Osteocyte (in vitro differentiated cells): ENCODE measurements at regions not wholly inside any gene's neighbourhood (a gene's known extent, or its start where the extent isn't known, plus 50 kb on each side); places are given as distances from the start of the nearest gene placed in this dataset.

Experiments used
- DNase-seq: peaks from one replicate; pipeline ENCODE4 v3.0.0; 2021; ENCODE audit warnings: mixed read lengths; ENCODE audit not compliant: unreplicated experiment; ENCODE audit errors: extremely low spot score
- H3K27ac Mint-ChIP-seq: one replicate; pipeline ENCODE4 v1.8.0; 2021; ENCODE audit warnings: mild to moderate bottlenecking, mixed read lengths; ENCODE audit not compliant: unreplicated experiment
- H3K27me3 Mint-ChIP-seq: one replicate; pipeline ENCODE4 v1.8.0; 2021; ENCODE audit warnings: mixed read lengths; ENCODE audit not compliant: unreplicated experiment
- H3K36me3 Mint-ChIP-seq: one replicate; pipeline ENCODE4 v1.8.0; 2021; ENCODE audit warnings: mixed read lengths; ENCODE audit not compliant: unreplicated experiment
- H3K4me1 Mint-ChIP-seq: one replicate; pipeline ENCODE4 v1.8.0; 2021; ENCODE audit warnings: mixed read lengths; ENCODE audit not compliant: unreplicated experiment
- H3K4me3 Mint-ChIP-seq: one replicate; pipeline ENCODE4 v1.8.0; 2021; ENCODE audit warnings: mild to moderate bottlenecking, moderate library complexity, mixed read lengths; ENCODE audit not compliant: unreplicated experiment
- H3K9me3 Mint-ChIP-seq: one replicate; pipeline ENCODE4 v1.8.0; 2021; ENCODE audit warnings: mixed read lengths; ENCODE audit not compliant: unreplicated experiment
- TF ChIP-seq, protein P1 (sequence below): fragments of 200-600 bp; sonication (generic); IDR thresholded peaks from 2 replicates; pipeline ENCODE4 v1.5.0; 2021; ENCODE audit warnings: antibody characterized with exemption, mild to moderate bottlenecking, moderate library complexity

DNA sequence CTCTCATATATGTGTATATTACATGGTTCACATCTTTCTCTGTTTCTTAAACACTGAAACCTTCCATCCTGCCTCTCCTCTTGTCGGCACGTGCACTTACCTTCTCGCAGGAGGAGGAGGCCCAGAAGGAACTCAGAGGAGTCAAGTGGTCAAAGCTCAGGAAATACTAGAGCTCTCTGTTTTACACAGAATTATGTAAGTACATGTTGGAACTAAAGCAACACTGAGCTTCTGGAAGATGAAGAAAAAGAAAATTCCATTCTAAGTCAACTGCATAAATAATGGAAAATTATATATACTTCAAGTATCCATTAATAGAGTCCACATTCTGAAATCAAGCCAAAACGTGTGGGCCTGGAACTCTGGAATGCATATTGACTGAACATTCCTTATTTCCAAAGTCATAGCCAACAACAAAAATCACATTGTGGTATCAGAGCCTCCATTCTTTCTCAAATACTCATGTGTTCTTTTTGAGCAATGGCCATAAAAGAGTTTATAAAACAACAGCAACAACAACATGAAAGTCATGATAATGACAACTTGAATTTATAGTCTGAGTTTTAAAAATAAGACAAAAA, 121.5 kb upstream of the RAI14 start:
- TF ChIP-seq, protein P1, sequence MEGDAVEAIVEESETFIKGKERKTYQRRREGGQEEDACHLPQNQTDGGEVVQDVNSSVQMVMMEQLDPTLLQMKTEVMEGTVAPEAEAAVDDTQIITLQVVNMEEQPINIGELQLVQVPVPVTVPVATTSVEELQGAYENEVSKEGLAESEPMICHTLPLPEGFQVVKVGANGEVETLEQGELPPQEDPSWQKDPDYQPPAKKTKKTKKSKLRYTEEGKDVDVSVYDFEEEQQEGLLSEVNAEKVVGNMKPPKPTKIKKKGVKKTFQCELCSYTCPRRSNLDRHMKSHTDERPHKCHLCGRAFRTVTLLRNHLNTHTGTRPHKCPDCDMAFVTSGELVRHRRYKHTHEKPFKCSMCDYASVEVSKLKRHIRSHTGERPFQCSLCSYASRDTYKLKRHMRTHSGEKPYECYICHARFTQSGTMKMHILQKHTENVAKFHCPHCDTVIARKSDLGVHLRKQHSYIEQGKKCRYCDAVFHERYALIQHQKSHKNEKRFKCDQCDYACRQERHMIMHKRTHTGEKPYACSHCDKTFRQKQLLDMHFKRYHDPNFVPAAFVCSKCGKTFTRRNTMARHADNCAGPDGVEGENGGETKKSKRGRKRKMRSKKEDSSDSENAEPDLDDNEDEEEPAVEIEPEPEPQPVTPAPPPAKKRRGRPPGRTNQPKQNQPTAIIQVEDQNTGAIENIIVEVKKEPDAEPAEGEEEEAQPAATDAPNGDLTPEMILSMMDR, result no peak
- no peaks in the 10 kb centered on the region for H3K36me3 Mint-ChIP-seq
- H3K27me3 Mint-ChIP-seq, result no peaks in the 10 kb centered on the region
- peaks cover 57% of the 10 kb centered on the region for H3K4me1 Mint-ChIP-seq
- H3K27ac Mint-ChIP-seq, result peak overlapping the region; percentile 94
- H3K4me3 Mint-ChIP-seq, result no peak overlapping the region
- DNase-seq, result no peak
- H3K9me3 Mint-ChIP-seq, result no peaks in the 10 kb centered on the region

DNA sequence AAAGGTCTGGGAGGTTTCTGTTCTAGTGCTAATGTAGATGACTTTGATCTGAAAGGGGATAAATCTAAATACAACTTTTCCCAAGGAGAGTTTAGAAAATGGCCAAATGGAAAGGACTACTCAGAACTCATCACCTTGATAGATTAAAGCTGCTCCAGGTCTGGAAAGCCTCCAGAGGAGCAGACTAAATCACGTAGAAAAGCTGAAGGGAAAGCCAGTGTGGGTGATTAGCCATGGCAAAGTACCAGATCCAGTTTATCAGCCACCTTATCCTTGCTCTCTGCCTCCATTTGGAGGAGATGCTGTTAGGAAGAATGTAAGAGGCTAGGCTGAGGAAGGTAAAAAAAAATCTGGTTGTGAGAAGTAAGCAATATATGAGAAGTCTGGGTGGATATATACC, 120.7 kb upstream of the RAI14 start:
- TF ChIP-seq, protein P1, result no peak
- no peak for DNase-seq
- Mint-ChIP-seq H3K4me1 (peaks cover 50% of the 10 kb centered on the region), H3K9me3 (no peaks in the 10 kb centered on the region), H3K4me3 (no peak overlapping the region), H3K27ac (peak overlapping the region; percentile 94), H3K36me3 (no peaks in the 10 kb centered on the region), H3K27me3 (peaks cover 4% of the 10 kb centered on the region)

DNA sequence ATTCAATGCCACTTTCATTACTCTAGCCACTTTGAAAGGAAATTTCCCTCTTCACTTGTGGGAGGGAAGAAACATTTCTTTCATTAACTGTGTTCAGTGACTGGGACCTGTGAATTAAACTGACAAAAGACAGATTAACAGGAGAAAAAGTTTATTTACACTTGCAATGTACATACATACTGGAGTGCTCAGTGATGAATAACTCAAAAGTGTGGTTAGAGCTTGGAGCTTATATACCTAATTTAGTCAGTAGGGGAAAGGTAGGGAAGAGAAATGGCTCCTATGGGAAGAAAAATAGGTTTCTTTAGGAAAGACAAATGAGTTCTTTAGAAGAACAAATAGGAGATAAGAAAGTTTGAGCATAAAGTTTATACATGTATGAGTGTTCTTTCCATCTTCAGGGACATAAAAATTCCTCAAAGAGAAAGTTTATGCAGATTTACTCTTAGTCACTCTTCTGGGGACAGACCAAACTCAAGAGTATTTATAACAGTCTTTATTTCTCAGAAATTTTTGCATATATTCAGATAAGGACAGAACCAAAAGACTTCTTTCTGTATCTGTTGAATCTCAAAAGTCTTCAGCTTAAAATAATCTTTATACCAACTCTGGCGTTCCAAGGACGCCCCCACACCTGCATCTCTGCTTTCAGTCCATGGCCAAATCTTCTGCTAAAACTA, 120.0 kb upstream of the RAI14 start:
- Mint-ChIP-seq H3K36me3 (no peaks in the 10 kb centered on the region), H3K9me3 (no peaks in the 10 kb centered on the region), H3K27me3 (peaks cover 4% of the 10 kb centered on the region), H3K4me3 (no peak overlapping the region), H3K4me1 (peaks cover 46% of the 10 kb centered on the region), H3K27ac (no peak overlapping the region)
- TF ChIP-seq, protein P1, result no peak
- no peak for DNase-seq

DNA sequence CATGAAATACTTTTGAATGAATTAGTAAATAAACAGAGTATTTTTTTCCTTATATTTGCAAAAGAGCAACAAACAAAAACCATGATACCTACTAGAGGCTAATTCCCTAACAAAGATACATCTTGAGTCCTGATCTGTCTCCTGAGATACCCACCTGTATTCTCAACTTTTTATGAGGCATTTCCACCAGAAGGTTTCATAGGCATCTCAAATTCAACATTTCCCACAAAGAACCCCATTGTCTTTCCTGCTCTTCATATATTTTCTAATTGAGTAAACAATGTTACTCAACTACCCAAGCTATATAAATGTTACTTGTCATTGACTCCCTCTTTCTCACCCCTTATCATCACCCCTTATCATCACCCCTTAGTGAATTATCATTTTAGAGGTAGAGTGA, 119.4 kb upstream of the RAI14 start:
- Mint-ChIP-seq H3K36me3 (no peaks in the 10 kb centered on the region), H3K9me3 (no peaks in the 10 kb centered on the region), H3K27ac (no peak overlapping the region), H3K4me3 (no peak overlapping the region), H3K4me1 (peaks cover 43% of the 10 kb centered on the region), H3K27me3 (peaks cover 4% of the 10 kb centered on the region)
- TF ChIP-seq, protein P1, result no peak
- DNase-seq, result no peak

DNA sequence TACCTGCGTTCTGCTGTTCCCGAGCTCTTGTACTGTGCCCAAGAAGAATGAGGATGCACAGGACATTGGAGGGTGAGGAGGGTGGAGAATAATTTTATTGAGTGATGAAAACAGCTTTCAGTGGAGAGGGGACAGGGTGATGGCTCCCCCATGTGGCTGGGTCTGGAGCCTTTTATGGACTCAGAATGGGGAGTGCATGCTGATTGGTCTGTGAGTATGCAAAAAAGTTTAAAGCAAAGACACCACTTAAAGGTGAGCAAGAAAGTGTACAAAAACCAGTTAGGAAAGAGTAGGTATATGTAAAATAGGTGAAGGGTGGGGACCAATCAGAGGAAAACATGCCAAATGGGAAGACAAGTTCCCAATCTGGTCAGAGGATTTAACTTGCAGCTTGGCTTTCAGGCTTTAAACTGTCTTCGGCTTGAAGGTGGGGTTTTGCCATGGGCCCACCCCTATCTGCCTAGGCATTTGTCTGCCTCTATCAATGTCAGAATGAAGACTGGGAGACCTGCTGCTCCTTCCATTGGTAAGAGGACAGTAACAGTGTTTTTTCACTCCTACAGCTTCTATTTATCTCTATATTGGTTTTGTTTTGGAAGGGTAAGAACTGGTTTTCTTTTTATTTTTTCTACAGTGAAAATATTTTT, 118.0 kb upstream of the RAI14 start:
- no peaks in the 10 kb centered on the region for H3K9me3 Mint-ChIP-seq
- H3K4me1 Mint-ChIP-seq, result peaks cover 35% of the 10 kb centered on the region
- no peak overlapping the region for H3K27ac Mint-ChIP-seq
- no peak for DNase-seq
- no peak overlapping the region for H3K4me3 Mint-ChIP-seq
- no peaks in the 10 kb centered on the region for H3K36me3 Mint-ChIP-seq
- TF ChIP-seq, protein P1, result no peak
- H3K27me3 Mint-ChIP-seq, result peaks cover 4% of the 10 kb centered on the region
